ENCODE measurements at regions not wholly inside any gene's neighbourhood (a gene's known extent, or its start where the extent isn't known, plus 50 kb on each side); places are given as distances from the start of the nearest gene placed in this dataset.

DNA sequence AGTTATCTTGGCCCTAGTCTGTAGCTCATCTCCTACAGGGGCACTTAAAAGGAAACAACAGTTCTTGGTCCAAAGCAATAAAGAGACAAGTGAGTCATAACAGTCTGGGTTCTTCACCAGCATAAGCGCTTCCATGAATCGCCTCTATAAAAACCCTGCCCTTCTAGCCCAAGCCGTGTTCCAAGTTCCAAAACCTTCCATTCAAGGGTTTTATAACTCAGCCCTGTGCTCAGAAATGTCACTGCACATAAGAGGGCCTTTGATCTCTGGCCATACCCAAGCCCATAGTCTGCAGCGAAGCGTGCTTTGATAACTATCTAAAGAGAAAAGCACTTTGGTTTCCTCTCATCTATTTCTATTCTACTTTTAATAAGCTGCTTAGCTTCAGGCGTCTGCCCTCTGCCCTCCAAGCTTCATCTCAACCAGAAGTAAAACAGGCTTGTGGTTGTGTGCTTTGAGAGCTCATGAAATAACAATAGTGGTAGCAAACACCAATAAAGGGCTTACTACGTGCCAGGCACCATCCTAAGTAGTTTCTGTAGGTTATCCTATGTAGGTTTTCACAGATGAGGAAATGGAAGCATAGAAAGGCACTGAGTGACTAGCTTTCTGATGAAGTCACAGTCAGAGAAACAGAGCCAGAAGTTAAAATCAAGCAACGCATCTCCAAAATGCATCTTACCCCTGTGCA lies 64.0 kb upstream of the AKAP13 start:
- Histone ChIP-seq H3K4me3 (no peak overlapping the region), H3K79me2 (ENCODE audit: control insufficient read depth, insufficient read depth, low read length) (no peaks in the 10 kb centered on the region), H3K36me3 (ENCODE audit: control insufficient read depth in 2 of 2, insufficient read depth in 2 of 2, low read length in 1 of 2) (no peaks in the 10 kb centered on the region), H3K27ac (ENCODE audit: control insufficient read depth, insufficient read depth) (no peak overlapping the region), H3K4me2 (ENCODE audit: control insufficient read depth, insufficient read depth) (no peak overlapping the region), H3K9ac (ENCODE audit: control insufficient read depth, insufficient read depth, low read length) (no peak overlapping the region), H3K27me3 (replicated peaks in 1 of 2; ENCODE audit: control insufficient read depth in 2 of 2, insufficient read depth in 2 of 2, low read length in 1 of 2) (no peaks in the 10 kb centered on the region), H4K20me1 (ENCODE audit: control insufficient read depth, insufficient read depth) (no peaks in the 10 kb centered on the region), H3K4me1 (ENCODE audit: control insufficient read depth, insufficient read depth, low read length) (peaks cover 43% of the 10 kb centered on the region), H3K9me3 (replicated peaks; ENCODE audit: control insufficient read depth, insufficient read depth, low read length) (0 out of 3 replicates have a peak, but pooled peaks cover 3% of the 10 kb centered on the region), H2AFZ (ENCODE audit: control insufficient read depth, low read depth, low read length) (no peak overlapping the region; the same call in 1 of the 2 replicates)
- DNase-seq (ENCODE audit: low read depth, low spot score) (no peak), FAIRE-seq (no peak), ATAC-seq (no peak)
- 6% methylated on average over 8 of the region's 8 CpGs for WGBS (ENCODE audit: insufficient coverage, insufficient replicate concordance, low lambda C conversion rate, missing lambda C conversion rate)
- in situ Hi-C loops (cut with MboI) (loop anchor here (5.0 kb wide), 1 partner anchor 386 kb away; no protein-coding TSS in a partner anchor), intact Hi-C loops (cut with micrococcal nuclease; ENCODE audit: unreplicated experiment) (loop anchor here (5.0 to 10.0 kb wide), 3 partner anchors 51 to 388 kb away; partner anchors contain the start of gene AKAP13)
- ChIA-PET SMC1A (ENCODE audit: uncharacterized antibody, unreplicated experiment) (interaction anchor here (1.0 to 9.5 kb wide), 4 partner anchors 13 to 98 kb away, joined by 5 to 177 read pairs (median 42); no protein-coding TSS in a partner anchor), RAD21 (ENCODE audit: unreplicated experiment) (interaction anchor here (0.6 to 8.5 kb wide), 13 partner anchors 12 to 302 kb away, joined by 3 to 112 read pairs (median 3); partner anchors contain the start of gene AKAP13), CTCF (interaction anchor here (1.2 to 8.0 kb wide), 8 partner anchors 12 to 160 kb away, joined by 3 to 115 read pairs (median 7); no protein-coding TSS in a partner anchor), POLR2A (interaction anchor here (0.5 to 2.0 kb wide), 5 partner anchors 14 to 97 kb away, joined by 3 to 10 read pairs (median 5); no protein-coding TSS in a partner anchor)
- no TSS peak for BruUV-seq (replicated peaks)
- TF ChIP-seq RB1 (IDR thresholded peaks at IDR 0.05; ENCODE audit: borderline replicate concordance) (no peak), NR2F1 (conservative IDR thresholded peaks at IDR 0.05) (0 out of 2 replicates have a peak, but pooled peaks have one; percentile 34), PAX8 (IDR thresholded peaks at IDR 0.05) (no peak), NBN (IDR thresholded peaks at IDR 0.05) (no peak), PML (IDR thresholded peaks at IDR 0.05; ENCODE audit: low read length) (no peak), TAF1 (IDR thresholded peaks at IDR 0.05; ENCODE audit: borderline replicate concordance, low read depth, low read length) (no peak), IRF4 (IDR thresholded peaks at IDR 0.05; ENCODE audit: low read depth, low read length) (0 out of 2 replicates have a peak, but pooled peaks have one; percentile 7), SMARCA5 (IDR thresholded peaks at IDR 0.05) (no peak)
- TF ChIP-seq, protein P1, sequence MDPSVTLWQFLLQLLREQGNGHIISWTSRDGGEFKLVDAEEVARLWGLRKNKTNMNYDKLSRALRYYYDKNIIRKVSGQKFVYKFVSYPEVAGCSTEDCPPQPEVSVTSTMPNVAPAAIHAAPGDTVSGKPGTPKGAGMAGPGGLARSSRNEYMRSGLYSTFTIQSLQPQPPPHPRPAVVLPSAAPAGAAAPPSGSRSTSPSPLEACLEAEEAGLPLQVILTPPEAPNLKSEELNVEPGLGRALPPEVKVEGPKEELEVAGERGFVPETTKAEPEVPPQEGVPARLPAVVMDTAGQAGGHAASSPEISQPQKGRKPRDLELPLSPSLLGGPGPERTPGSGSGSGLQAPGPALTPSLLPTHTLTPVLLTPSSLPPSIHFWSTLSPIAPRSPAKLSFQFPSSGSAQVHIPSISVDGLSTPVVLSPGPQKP (IDR thresholded peaks at IDR 0.05; ENCODE audit: low read depth, low read length) = no peak
- TF ChIP-seq, protein P2, sequence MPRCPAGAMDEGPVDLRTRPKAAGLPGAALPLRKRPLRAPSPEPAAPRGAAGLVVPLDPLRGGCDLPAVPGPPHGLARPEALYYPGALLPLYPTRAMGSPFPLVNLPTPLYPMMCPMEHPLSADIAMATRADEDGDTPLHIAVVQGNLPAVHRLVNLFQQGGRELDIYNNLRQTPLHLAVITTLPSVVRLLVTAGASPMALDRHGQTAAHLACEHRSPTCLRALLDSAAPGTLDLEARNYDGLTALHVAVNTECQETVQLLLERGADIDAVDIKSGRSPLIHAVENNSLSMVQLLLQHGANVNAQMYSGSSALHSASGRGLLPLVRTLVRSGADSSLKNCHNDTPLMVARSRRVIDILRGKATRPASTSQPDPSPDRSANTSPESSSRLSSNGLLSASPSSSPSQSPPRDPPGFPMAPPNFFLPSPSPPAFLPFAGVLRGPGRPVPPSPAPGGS (IDR thresholded peaks at IDR 0.05; ENCODE audit: borderline replicate concordance, insufficient read depth, low read depth, low read length, poor library complexity, severe bottlenecking) = no peak
- TF ChIP-seq, protein P3, sequence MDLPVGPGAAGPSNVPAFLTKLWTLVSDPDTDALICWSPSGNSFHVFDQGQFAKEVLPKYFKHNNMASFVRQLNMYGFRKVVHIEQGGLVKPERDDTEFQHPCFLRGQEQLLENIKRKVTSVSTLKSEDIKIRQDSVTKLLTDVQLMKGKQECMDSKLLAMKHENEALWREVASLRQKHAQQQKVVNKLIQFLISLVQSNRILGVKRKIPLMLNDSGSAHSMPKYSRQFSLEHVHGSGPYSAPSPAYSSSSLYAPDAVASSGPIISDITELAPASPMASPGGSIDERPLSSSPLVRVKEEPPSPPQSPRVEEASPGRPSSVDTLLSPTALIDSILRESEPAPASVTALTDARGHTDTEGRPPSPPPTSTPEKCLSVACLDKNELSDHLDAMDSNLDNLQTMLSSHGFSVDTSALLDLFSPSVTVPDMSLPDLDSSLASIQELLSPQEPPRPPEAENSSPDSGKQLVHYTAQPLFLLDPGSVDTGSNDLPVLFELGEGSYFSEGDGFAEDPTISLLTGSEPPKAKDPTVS (IDR thresholded peaks at IDR 0.05; ENCODE audit: low read depth, low read length) = no peak
- TF ChIP-seq, protein P4, sequence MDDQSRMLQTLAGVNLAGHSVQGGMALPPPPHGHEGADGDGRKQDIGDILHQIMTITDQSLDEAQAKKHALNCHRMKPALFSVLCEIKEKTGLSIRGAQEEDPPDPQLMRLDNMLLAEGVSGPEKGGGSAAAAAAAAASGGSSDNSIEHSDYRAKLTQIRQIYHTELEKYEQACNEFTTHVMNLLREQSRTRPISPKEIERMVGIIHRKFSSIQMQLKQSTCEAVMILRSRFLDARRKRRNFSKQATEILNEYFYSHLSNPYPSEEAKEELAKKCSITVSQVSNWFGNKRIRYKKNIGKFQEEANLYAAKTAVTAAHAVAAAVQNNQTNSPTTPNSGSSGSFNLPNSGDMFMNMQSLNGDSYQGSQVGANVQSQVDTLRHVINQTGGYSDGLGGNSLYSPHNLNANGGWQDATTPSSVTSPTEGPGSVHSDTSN (IDR thresholded peaks at IDR 0.05; ENCODE audit: insufficient replicate concordance, low read depth, low read length) = no peak
- TF ChIP-seq, protein P5, sequence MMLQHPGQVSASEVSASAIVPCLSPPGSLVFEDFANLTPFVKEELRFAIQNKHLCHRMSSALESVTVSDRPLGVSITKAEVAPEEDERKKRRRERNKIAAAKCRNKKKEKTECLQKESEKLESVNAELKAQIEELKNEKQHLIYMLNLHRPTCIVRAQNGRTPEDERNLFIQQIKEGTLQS (IDR thresholded peaks at IDR 0.05; ENCODE audit: borderline replicate concordance, extremely low read depth, low read depth, low read length) = no peak
- TF ChIP-seq, protein P6, sequence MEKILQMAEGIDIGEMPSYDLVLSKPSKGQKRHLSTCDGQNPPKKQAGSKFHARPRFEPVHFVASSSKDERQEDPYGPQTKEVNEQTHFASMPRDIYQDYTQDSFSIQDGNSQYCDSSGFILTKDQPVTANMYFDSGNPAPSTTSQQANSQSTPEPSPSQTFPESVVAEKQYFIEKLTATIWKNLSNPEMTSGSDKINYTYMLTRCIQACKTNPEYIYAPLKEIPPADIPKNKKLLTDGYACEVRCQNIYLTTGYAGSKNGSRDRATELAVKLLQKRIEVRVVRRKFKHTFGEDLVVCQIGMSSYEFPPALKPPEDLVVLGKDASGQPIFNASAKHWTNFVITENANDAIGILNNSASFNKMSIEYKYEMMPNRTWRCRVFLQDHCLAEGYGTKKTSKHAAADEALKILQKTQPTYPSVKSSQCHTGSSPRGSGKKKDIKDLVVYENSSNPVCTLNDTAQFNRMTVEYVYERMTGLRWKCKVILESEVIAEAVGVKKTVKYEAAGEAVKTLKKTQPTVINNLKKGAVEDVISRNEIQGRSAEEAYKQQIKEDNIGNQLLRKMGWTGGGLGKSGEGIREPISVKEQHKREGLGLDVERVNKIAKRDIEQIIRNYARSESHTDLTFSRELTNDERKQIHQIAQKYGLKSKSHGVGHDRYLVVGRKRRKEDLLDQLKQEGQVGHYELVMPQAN (conservative IDR thresholded peaks at IDR 0.05) = no peak

Data from GM12878 (cell line).